MCF 10A (cell line): ENCODE measurements at regions not wholly inside any gene's neighbourhood (a gene's known extent, or its start where the extent isn't known, plus 50 kb on each side); places are given as distances from the start of the nearest gene placed in this dataset.

Experiments
- BruUV-seq: library from RNA; stranded (reverse); fragments of 400-500 nt; replicated peaks from 2 replicates; lab custom pipeline; 2021; lab: Mats Ljungman, UMichigan
- CTCF ChIA-PET: fragments of 300-600 bp; sonication (Branson Sonifier 250); formaldehyde crosslinking; extraction: SDS; loops from one replicate; lab custom pipeline; 2021; ENCODE audit warnings: antibody characterized with exemption, inconsistent platforms; lab: Yijun Ruan, JAX
- POLR2A ChIA-PET: fragments of 300-600, 350-650 bp; sonication (Branson Sonifier 250); formaldehyde crosslinking; extraction: SDS; loops from one replicate; lab custom pipeline; 2020; ENCODE audit warnings: antibody characterized with exemption, inconsistent platforms; lab: Yijun Ruan, JAX
- DNase-seq: peaks from one replicate; pipeline ENCODE4 v3.0.0-alpha.2; 2018; ENCODE audit not compliant: unreplicated experiment
- H3K27ac Mint-ChIP-seq: one replicate; pipeline ENCODE4 v1.8.0; 2022; ENCODE audit warnings: mild to moderate bottlenecking, low read depth, mixed read lengths; ENCODE audit not compliant: unreplicated experiment
- H3K27me3 Mint-ChIP-seq: one replicate; pipeline ENCODE4 v1.8.0; 2022; ENCODE audit warnings: mixed read lengths; ENCODE audit not compliant: insufficient read depth, unreplicated experiment
- H3K36me3 Mint-ChIP-seq: one replicate; pipeline ENCODE4 v1.8.0; 2022; ENCODE audit warnings: mild to moderate bottlenecking, moderate library complexity, mixed read lengths; ENCODE audit not compliant: insufficient read depth, unreplicated experiment
- H3K4me1 Mint-ChIP-seq: one replicate; pipeline ENCODE4 v1.8.0; 2022; ENCODE audit warnings: mixed read lengths; ENCODE audit not compliant: insufficient read depth, unreplicated experiment
- H3K4me3 Mint-ChIP-seq: one replicate; pipeline ENCODE4 v1.8.0; 2022; ENCODE audit warnings: mild to moderate bottlenecking, moderate library complexity, mixed read lengths; ENCODE audit not compliant: unreplicated experiment
- H3K9me3 Mint-ChIP-seq: one replicate; pipeline ENCODE4 v1.8.0; 2022; ENCODE audit warnings: mixed read lengths; ENCODE audit not compliant: unreplicated experiment
- intact Hi-C: fragments of 100-400 bp; cut with micrococcal nuclease; formaldehyde crosslinking; loops from 2 replicates; pipeline ENCODE4 v1.14.1; 2022
- TF ChIP-seq, protein P1 (sequence below): fragments of 200-600 bp; IDR thresholded peaks from one replicate; pipeline ENCODE4 v1.8.0; 2022; ENCODE audit warnings: antibody characterized with exemption, mild to moderate bottlenecking; ENCODE audit not compliant: unreplicated experiment

DNA sequence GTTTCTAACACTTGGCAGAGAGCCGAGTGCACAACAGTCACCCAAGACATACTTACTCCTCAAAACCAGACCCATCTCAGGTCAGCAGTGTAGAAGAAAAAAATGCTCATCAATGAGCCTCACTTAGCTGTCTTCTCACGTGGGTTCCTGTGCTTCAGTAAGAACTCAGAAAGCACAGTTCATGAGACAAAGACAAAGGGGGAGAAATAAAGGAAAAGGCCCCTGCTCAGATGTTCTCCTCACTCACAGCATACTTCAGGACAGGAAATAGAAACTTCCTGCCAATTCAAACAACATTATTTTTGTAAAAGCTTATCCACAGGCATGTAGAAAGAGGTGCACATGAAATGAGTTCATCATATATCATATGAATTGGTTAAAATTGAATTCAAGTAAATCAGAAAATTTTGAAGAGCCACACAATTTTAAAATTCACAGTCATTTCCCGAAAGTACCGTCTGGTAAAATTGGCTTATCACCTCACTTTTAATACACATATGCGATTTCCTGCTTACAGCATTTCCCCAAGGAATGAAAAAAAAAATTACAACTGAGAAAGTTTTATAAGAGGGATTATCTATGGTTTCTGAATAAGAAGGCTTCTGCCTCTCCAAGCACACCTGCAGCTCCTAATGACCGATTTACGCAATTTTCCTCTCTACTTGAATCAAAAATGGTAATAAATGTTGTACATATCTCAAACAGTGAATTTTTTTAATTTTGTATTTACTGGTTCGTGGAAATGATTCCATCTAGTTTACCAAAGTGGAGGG lies 328.3 kb downstream of the TMEM167A start:
- intact Hi-C loops, result no loop called here
- no peaks in the 10 kb centered on the region for H3K36me3 Mint-ChIP-seq
- CTCF ChIA-PET, result interaction anchor here (0.7 kb wide), 1 partner anchor 620 kb away, joined by 7 read pairs; no protein-coding TSS in a partner anchor
- no peak overlapping the region for H3K27ac Mint-ChIP-seq
- POLR2A ChIA-PET, result interaction anchor here (0.7 kb wide), 1 partner anchor 321 kb away, joined by 3 read pairs; no protein-coding TSS in a partner anchor
- no peak overlapping the region for H3K4me3 Mint-ChIP-seq
- TF ChIP-seq, protein P1, sequence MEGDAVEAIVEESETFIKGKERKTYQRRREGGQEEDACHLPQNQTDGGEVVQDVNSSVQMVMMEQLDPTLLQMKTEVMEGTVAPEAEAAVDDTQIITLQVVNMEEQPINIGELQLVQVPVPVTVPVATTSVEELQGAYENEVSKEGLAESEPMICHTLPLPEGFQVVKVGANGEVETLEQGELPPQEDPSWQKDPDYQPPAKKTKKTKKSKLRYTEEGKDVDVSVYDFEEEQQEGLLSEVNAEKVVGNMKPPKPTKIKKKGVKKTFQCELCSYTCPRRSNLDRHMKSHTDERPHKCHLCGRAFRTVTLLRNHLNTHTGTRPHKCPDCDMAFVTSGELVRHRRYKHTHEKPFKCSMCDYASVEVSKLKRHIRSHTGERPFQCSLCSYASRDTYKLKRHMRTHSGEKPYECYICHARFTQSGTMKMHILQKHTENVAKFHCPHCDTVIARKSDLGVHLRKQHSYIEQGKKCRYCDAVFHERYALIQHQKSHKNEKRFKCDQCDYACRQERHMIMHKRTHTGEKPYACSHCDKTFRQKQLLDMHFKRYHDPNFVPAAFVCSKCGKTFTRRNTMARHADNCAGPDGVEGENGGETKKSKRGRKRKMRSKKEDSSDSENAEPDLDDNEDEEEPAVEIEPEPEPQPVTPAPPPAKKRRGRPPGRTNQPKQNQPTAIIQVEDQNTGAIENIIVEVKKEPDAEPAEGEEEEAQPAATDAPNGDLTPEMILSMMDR, result no peak
- H3K9me3 Mint-ChIP-seq, result no peaks in the 10 kb centered on the region
- no peaks in the 10 kb centered on the region for H3K4me1 Mint-ChIP-seq
- no TSS peak for BruUV-seq
- H3K27me3 Mint-ChIP-seq, result no peaks in the 10 kb centered on the region
- DNase-seq, result no peak

DNA sequence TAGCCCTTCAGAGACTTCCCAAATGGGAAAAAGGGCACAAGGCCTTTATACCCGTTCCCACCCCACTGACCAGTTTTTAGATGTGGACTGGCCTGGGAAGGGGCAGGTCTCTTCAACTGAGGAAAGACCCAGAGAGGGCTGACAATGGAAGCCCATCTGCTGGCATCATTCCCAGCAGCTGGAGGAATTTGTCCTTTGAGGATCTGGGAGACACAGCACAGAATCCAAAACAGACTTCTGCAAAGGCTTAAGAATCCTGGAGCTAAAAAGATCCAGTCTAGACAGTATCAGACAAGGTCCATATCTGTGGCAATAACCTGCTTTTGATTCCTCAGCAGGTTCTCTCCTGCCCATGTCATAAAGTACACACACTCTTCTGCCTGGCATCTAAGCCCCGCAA lies 329.2 kb downstream of the TMEM167A start:
- CTCF ChIA-PET, result no interaction called here
- POLR2A ChIA-PET, result no interaction called here

DNA sequence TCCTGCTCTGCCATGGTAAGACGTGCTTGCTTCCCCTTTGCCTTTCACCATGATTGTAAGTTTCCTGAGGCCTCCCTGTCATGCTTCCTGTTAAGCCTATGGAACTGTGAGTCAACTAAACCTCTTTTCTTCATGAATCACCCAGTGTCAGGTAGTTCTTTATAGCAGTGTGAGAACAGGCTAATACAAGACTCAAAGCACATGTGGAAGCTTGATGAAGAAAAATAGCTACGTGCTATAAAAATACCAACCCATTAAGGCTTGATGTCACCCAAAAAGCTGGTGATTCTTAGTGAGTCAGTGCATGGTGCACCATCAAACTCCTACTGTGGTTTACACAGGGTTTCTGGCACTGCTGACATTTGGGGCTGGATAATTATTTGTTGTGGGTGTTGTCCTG lies 332.2 kb downstream of the TMEM167A start:
- Mint-ChIP-seq H3K4me3 (no peak overlapping the region), H3K27me3 (no peaks in the 10 kb centered on the region), H3K36me3 (no peaks in the 10 kb centered on the region), H3K27ac (no peak overlapping the region), H3K9me3 (no peaks in the 10 kb centered on the region), H3K4me1 (no peaks in the 10 kb centered on the region)
- ChIA-PET POLR2A (no interaction called here), CTCF (no interaction called here)
- intact Hi-C loops, result no loop called here
- no peak for DNase-seq
- BruUV-seq, result no TSS peak
- TF ChIP-seq, protein P1, result no peak

More for the DNA sequence above, 329.2 kb downstream of the TMEM167A start:
- intact Hi-C loops, result no loop called here
- TF ChIP-seq, protein P1, result no peak
- H3K36me3 Mint-ChIP-seq, result no peaks in the 10 kb centered on the region
- no peaks in the 10 kb centered on the region for H3K27me3 Mint-ChIP-seq
- H3K4me1 Mint-ChIP-seq, result no peaks in the 10 kb centered on the region
- H3K9me3 Mint-ChIP-seq, result no peaks in the 10 kb centered on the region
- BruUV-seq, result no TSS peak
- no peak overlapping the region for H3K4me3 Mint-ChIP-seq
- no peak overlapping the region for H3K27ac Mint-ChIP-seq
- no peak for DNase-seq

DNA sequence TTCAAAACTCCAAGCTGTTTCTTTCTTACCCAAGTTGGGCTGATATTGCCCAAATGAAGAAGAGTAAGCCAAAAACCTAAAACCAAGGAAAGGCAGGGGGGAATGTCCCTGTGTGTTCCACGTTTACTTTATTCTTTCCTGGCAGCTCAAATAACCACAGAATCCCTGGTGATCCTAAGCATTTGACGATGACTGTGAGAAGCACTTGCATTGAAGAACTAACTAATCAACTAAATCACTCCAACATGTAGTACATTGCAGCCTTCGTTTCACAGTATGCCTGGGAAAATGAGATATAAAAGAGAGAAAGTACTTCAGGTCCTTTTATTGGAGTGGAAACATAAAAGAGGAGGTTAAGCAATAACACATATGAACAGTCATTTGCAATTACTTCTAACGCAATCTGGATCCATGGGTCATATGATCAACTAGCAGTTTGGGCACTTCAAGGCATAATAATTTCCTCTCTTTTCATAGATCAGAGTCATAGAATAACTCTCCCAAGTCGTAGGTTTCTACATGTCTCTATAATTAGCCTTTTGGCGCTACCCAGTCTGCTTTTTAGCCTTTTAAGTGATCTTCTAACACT lies 338.4 kb downstream of the TMEM167A start:
- intact Hi-C loops, result no loop called here
- CTCF ChIA-PET, result no interaction called here
- Mint-ChIP-seq H3K4me3 (no peak overlapping the region), H3K36me3 (no peaks in the 10 kb centered on the region), H3K27ac (no peak overlapping the region), H3K9me3 (no peaks in the 10 kb centered on the region), H3K4me1 (no peaks in the 10 kb centered on the region), H3K27me3 (no peaks in the 10 kb centered on the region)
- POLR2A ChIA-PET, result no interaction called here
- DNase-seq, result no peak
- BruUV-seq, result no TSS peak
- TF ChIP-seq, protein P1, result no peak
